IPS DF 6.9 (cell line): ENCODE measurements at regions not wholly inside any gene's neighbourhood (a gene's known extent, or its start where the extent isn't known, plus 50 kb on each side); places are given as distances from the start of the nearest gene placed in this dataset.

ENCODE experiments used
- DNase-seq: peaks from one replicate; pipeline ENCODE4 v3.0.0-alpha.2; 2013; ENCODE audit warnings: low read depth, low spot score
- H3K27ac ChIP-seq: one replicate; pipeline ENCODE4 v1.5.1; 2013; ENCODE audit warnings: low read length, control low read depth
- H3K27me3 ChIP-seq: 2 replicates; pipeline ENCODE4 v1.6.1; 2013; ENCODE audit warnings: mild to moderate bottlenecking, low read length; ENCODE audit not compliant: control insufficient read depth, insufficient read depth
- H3K36me3 ChIP-seq: 2 replicates; pipeline ENCODE4 v1.6.1; 2013; ENCODE audit warnings: low read length; ENCODE audit not compliant: control insufficient read depth, insufficient read depth
- H3K4me1 ChIP-seq: 2 replicates; pipeline ENCODE4 v1.6.1; 2013; ENCODE audit warnings: low read length; ENCODE audit not compliant: control insufficient read depth, insufficient read depth
- H3K4me3 ChIP-seq: 2 replicates; pipeline ENCODE4 v1.5.1; 2013; ENCODE audit warnings: mild to moderate bottlenecking, low read length
- H3K9me3 ChIP-seq: 2 replicates; pipeline ENCODE4 v1.6.1; 2013; ENCODE audit warnings: low read length, inconsistent platforms; ENCODE audit not compliant: control insufficient read depth, insufficient read depth
- WGBS: extraction: QIAGEN DNeasy Blood & Tissue Kit; methylation state at CpG from one replicate; pipeline ENCODE4 v1.1.7; 2013; ENCODE audit warnings: mixed read lengths, missing lambda C conversion rate; ENCODE audit not compliant: insufficient read length, insufficient coverage; 5-methylcytosine and 5-hydroxymethylcytosine counted together

DNA sequence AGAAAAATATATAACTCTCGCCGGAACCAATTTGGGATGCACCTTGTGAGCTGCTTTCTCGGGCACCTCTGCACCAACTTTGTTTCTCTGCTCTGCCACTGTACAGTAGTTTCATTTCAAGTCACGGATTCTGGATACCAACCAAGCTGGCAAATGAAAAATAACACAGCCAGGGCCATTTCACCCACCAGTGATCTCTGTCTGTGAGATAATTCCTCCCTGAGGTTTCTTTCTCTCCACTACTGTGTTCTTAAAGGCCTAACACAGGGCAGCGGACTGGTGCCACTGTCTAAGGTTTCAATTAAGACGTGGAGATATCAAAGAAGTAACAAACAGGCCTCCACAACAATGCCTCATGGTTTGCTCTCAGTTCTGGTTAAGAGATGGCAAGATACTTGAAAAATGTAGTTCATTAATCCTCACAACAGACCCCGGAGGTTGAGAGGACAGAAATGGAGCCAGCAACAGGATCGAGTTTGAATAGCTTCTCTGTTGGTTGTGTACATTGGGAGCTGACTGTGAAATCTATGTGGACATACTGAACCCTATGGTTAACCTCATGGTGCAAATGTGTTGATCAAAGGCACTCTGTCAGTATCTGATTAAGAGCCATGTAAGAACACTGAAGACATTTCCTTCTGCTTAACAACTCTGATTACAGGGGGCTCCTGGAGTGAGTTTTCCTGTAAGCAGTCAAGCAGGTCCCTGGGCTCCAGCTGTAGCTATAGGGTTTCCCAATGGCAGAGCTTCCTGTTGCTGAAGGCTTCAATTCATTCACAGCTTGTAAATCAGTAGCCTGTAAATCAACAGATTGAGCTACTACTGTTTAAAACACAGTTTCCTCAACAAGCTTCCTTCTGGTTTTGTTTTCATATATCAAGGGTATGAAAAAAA lies 470.5 kb downstream of the EPHA3 start:
- Histone ChIP-seq H3K27me3 (no peaks in the 10 kb centered on the region), H3K4me3 (no peak overlapping the region), H3K4me1 (no peaks in the 10 kb centered on the region), H3K27ac (no peak overlapping the region), H3K9me3 (no peaks in the 10 kb centered on the region), H3K36me3 (no peaks in the 10 kb centered on the region)
- no CpG with 5 or more reads among the region's 8 CpGs for WGBS
- DNase-seq = no peak

DNA sequence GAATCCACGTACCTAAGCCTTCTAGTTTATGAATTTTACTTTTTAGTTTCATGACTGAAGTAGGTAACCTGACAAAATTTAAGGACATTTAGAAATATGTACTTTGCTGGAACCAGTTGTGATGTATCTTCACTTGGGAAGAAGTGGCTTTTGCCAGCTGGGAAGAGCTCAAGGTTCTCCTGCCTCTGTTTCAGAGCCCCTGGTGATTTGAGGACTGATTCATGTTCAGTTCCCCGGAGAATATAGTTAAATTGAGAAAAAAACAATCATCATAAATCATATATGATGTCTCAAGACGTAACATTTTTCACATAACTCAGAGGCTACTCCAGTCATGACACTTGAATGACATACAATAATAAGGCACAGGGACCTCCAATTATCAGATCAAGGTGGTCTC lies 473.4 kb downstream of the EPHA3 start:
- no peaks in the 10 kb centered on the region for H3K4me1 ChIP-seq
- no peaks in the 10 kb centered on the region for H3K9me3 ChIP-seq
- H3K4me3 ChIP-seq = no peak overlapping the region
- H3K27me3 ChIP-seq = no peaks in the 10 kb centered on the region
- no peaks in the 10 kb centered on the region for H3K36me3 ChIP-seq
- H3K27ac ChIP-seq = no peak overlapping the region
- no peak for DNase-seq
- no CpG with 5 or more reads among the region's 3 CpGs for WGBS

DNA sequence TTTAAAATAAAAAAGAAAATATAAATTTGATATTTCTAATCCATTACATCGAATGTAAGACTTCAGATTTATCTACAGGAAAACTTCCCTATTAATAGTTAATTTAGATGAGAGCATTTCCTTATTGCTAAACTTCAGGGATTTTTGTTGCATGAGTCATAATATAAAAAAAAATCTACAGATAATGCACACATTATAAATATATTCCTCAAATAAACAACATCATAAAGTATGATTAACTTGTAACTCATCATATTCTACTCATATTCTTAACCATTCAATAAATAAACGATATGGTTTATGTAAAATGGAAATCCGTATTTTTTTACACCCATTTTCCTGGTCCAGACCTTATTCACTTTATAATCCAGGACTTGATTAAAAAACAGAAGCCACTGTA lies 477.0 kb downstream of the EPHA3 start:
- no peaks in the 10 kb centered on the region for H3K9me3 ChIP-seq
- no peaks in the 10 kb centered on the region for H3K27me3 ChIP-seq
- no peak overlapping the region for H3K27ac ChIP-seq
- 100% methylated on average over 2 of the region's 3 CpGs for WGBS
- no peak overlapping the region for H3K4me3 ChIP-seq
- DNase-seq = no peak
- no peaks in the 10 kb centered on the region for H3K36me3 ChIP-seq
- no peaks in the 10 kb centered on the region for H3K4me1 ChIP-seq

DNA sequence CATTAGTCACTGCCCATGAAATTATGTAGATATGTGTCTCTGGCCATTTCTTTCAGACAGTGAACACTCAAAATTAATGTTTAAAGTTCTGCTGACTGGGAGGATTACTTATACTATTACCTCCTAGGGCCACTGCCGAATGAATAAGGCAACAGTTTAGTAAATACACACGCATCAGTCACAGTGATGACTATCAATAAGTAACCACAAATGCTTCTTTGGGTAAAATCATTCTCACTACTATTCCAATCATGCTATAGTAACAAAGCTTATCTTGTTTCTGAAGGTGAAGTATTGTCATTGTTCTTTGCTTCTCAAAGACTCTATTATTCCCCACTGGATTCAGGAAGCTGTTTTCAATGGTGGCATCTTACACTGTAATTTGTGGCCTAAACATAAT lies 478.8 kb downstream of the EPHA3 start:
- no peaks in the 10 kb centered on the region for H3K4me1 ChIP-seq
- no CpG with 5 or more reads among the region's 2 CpGs for WGBS
- no peak overlapping the region for H3K27ac ChIP-seq
- no peaks in the 10 kb centered on the region for H3K27me3 ChIP-seq
- no peaks in the 10 kb centered on the region for H3K36me3 ChIP-seq
- no peak overlapping the region for H3K4me3 ChIP-seq
- no peak for DNase-seq
- no peaks in the 10 kb centered on the region for H3K9me3 ChIP-seq

DNA sequence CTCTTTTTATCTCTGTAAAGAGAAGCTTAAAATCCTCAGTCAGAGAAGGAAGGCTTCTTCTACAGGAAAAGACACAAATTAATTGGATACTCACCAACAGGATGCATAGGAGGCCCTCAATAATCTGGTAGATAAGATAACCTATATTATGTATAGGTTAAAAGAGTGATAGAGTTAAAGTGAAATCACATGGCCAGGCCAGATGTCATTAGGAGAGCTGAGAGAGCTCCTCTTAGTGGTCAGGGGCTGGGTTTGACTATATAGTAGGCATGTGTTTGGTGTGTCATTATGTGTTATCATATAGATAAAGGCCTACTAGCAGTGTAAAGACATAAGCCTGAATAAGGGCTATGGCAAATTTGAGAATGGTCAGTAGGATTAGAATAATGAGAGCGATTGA lies 479.3 kb downstream of the EPHA3 start:
- no peaks in the 10 kb centered on the region for H3K27me3 ChIP-seq
- no peak overlapping the region for H3K4me3 ChIP-seq
- WGBS = no CpG with 5 or more reads among the region's 1 CpG
- H3K4me1 ChIP-seq = no peaks in the 10 kb centered on the region
- H3K9me3 ChIP-seq = no peaks in the 10 kb centered on the region
- H3K27ac ChIP-seq = no peak overlapping the region
- DNase-seq = no peak
- no peaks in the 10 kb centered on the region for H3K36me3 ChIP-seq

DNA sequence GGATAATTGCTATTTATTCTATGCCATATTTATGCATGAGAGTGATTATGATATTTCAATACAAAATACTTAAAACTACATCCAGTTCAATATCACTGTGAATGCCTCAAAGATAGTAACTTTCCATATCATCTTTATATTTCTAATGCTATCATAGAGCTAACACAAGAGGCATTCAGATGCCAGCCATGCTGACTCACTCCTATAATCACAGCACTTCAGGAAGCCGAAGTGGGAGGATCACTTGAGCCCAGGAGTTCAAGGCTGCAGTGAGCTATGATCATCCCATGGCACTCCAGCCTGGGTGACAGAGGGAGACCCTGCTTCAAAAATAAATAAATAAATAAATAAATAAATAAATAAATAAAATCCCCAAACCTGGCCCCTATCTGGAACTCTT lies 498.7 kb downstream of the EPHA3 start:
- H3K4me3 ChIP-seq = no peak overlapping the region
- no CpG with 5 or more reads among the region's 1 CpG for WGBS
- no peaks in the 10 kb centered on the region for H3K36me3 ChIP-seq
- H3K4me1 ChIP-seq = no peaks in the 10 kb centered on the region
- H3K9me3 ChIP-seq = no peaks in the 10 kb centered on the region
- H3K27ac ChIP-seq = no peak overlapping the region
- no peaks in the 10 kb centered on the region for H3K27me3 ChIP-seq
- no peak for DNase-seq

DNA sequence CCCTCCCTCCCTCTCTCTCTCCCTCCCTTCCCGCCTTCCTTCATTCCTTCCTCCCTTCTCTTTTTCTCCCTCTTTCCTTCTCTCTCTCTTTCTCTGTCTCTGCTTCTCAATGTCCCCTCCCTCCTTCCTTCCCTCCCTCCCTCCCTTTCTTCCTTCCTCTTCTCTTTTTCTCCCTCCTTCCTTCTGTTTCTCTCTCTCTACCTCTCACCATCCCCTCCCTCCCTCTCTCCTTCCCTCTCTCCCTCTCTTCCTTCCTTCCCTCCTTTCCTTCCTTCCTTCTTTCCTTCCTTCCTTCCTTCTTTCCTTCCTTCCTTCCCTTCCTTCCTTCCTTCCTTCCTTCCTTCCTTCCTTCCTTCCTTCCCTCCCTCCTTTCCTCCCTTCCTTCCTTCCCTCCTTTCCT lies 504.6 kb downstream of the EPHA3 start:
- Histone ChIP-seq H3K27ac (no peak overlapping the region), H3K4me3 (no peak overlapping the region), H3K9me3 (no peaks in the 10 kb centered on the region), H3K36me3 (no peaks in the 10 kb centered on the region), H3K27me3 (no peaks in the 10 kb centered on the region), H3K4me1 (no peaks in the 10 kb centered on the region)
- no CpG with 5 or more reads among the region's 1 CpG for WGBS
- no peak for DNase-seq

DNA sequence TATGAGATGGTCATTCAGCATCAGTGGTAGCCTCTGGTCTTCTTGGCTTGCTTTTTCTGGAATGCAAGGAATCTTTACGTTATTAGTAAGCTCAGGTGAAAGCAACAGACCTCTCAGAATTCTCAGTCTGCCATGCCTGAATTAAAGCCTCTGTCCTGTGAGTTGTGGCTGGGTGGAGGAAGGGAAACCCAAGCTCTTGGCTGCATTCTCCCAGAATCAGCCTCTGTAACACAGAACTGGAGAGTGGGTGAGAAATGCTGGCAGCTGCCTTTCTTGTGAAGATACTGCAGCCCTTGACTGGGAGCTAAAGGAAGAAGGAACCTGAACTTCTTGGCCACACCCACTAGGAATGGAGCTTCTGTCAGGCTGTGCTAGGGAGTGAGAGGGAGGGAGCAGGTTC lies 505.8 kb downstream of the EPHA3 start:
- Histone ChIP-seq H3K9me3 (no peaks in the 10 kb centered on the region), H3K27ac (no peak overlapping the region), H3K4me1 (no peaks in the 10 kb centered on the region), H3K36me3 (no peaks in the 10 kb centered on the region), H3K4me3 (no peak overlapping the region), H3K27me3 (no peaks in the 10 kb centered on the region)
- no peak for DNase-seq
- no CpG with 5 or more reads among the region's 1 CpG for WGBS

DNA sequence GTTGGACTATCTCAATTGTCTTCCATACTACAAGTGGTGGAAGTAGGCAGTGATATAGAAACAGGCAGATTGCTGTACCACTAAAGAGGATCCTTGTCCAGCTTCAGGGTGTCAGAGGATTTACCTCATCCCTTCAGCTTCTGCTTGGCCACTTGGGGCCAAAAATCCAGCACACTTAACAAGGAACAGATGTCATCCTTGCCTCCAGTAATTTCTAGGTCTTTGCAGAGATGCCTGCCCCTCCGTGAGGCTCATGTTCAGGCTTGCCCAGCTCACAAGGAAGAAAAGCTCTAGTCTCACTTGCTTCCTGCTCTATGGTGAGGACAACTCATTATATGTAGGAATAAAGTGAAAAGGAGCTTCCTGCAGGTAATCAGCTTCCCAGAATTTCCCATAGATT lies 510.3 kb downstream of the EPHA3 start:
- DNase-seq = no peak
- Histone ChIP-seq H3K9me3 (no peaks in the 10 kb centered on the region), H3K36me3 (no peaks in the 10 kb centered on the region), H3K27me3 (no peaks in the 10 kb centered on the region), H3K4me3 (no peak overlapping the region), H3K27ac (no peak overlapping the region), H3K4me1 (no peaks in the 10 kb centered on the region)
- WGBS = no CpG with 5 or more reads among the region's 1 CpG

DNA sequence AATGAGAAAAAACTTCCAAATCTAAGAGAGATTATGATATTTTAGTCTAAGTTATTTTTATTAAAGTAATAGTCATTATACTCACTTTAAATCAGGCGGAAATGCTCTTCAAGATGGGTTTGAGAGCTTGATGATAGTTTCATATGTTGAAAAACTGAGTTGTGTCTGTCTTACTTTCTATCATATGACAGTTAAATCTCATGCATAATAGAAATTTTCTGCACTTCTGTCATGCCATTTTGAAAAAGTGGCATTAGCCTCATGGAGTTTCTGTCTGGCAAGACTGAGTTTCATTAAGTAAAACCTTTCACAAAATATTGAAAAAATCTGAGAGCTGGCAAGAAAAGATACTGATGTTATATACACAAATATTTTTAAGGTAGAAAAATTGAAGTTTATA lies 511.8 kb downstream of the EPHA3 start:
- Histone ChIP-seq H3K27ac (no peak overlapping the region), H3K36me3 (no peaks in the 10 kb centered on the region), H3K4me3 (no peak overlapping the region), H3K4me1 (no peaks in the 10 kb centered on the region), H3K9me3 (no peaks in the 10 kb centered on the region), H3K27me3 (no peaks in the 10 kb centered on the region)
- no CpG with 5 or more reads among the region's 1 CpG for WGBS
- no peak for DNase-seq

DNA sequence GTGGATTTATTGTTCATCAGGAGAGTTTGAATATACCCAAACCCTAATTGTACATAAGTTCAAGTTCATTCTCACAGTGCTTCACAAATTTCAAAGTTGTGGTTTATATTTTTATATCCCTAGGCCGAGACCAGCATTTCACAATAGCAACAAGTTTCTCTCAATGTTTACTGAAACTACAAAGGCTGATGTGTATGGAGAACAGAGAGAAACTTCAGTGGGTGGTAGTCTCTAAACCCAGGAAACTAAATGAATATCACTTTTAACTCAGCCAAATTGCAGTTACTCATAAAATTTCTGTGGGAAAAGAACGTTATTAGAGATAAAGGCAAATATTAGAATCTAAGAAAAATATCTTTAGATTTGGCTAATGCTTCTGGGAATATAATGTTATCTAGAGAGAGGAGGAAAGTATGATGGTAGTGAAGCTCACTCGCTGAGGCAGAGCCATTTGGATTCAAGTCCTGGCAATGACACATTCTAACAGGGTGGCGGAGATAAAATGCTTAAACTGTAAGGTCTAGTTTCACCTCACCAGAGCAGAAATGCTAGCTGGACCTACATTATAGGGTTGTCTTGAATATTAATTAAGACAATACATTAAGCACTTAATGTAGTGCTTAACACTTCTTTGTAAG lies 514.8 kb downstream of the EPHA3 start:
- Histone ChIP-seq H3K27ac (no peak overlapping the region), H3K4me1 (no peaks in the 10 kb centered on the region), H3K9me3 (no peaks in the 10 kb centered on the region), H3K27me3 (no peaks in the 10 kb centered on the region), H3K36me3 (no peaks in the 10 kb centered on the region), H3K4me3 (no peak overlapping the region)
- DNase-seq = no peak
- no CpG with 5 or more reads among the region's 4 CpGs for WGBS
